Neural crest cell (in vitro differentiated cells): ENCODE measurements at regions not wholly inside any gene's neighbourhood (a gene's known extent, or its start where the extent isn't known, plus 50 kb on each side); places are given as distances from the start of the nearest gene placed in this dataset.

Source experiments
- DNase-seq: peaks from one replicate; pipeline ENCODE4 v3.0.0; 2021; ENCODE audit warnings: low read depth, mixed read lengths, low spot score
- H3K27ac Mint-ChIP-seq: one replicate; pipeline ENCODE4 v1.8.0; 2021; ENCODE audit warnings: mild to moderate bottlenecking, mixed read lengths; ENCODE audit not compliant: unreplicated experiment
- H3K27me3 Mint-ChIP-seq: 2 replicates; pipeline ENCODE4 v1.8.0; 2021; ENCODE audit warnings: low read depth, mild to moderate bottlenecking, mixed read lengths
- H3K36me3 Mint-ChIP-seq: 2 replicates; pipeline ENCODE4 v1.8.0; 2021; ENCODE audit warnings: low read depth, mild to moderate bottlenecking, mixed read lengths
- H3K4me1 Mint-ChIP-seq: 2 replicates; pipeline ENCODE4 v1.8.0; 2021; ENCODE audit warnings: mixed read lengths
- H3K4me3 Mint-ChIP-seq: one replicate; pipeline ENCODE4 v1.8.0; 2021; ENCODE audit warnings: mild to moderate bottlenecking, mixed read lengths
- H3K9me3 Mint-ChIP-seq: 2 replicates; pipeline ENCODE4 v1.8.0; 2021; ENCODE audit warnings: mixed read lengths
- CTCF ChIP-seq: fragments of 200-600 bp; sonication (generic); conservative IDR thresholded peaks from 2 replicates; pipeline ENCODE4 v1.5.0; 2021; ENCODE audit warnings: antibody characterized with exemption, mild to moderate bottlenecking

GRCh38 chr9:126239515-126239914, 87.1 kb upstream of the MVB12B start:
- Mint-ChIP-seq H3K27ac (no peak overlapping the region), H3K4me1 (no peaks in the 10 kb centered on the region), H3K36me3 (no peaks in the 10 kb centered on the region), H3K27me3 (no peaks in the 10 kb centered on the region), H3K9me3 (peaks cover 9% of the 10 kb centered on the region), H3K4me3 (no peak overlapping the region)
- no peak for DNase-seq
- TF ChIP-seq CTCF = no peak

GRCh38 chr9:126240835-126241234, 85.8 kb upstream of the MVB12B start:
- H3K4me3 Mint-ChIP-seq = no peak overlapping the region
- TF ChIP-seq CTCF = no peak
- H3K36me3 Mint-ChIP-seq = peaks cover 7% of the 10 kb centered on the region
- peaks cover 9% of the 10 kb centered on the region for H3K9me3 Mint-ChIP-seq
- H3K27ac Mint-ChIP-seq = no peak overlapping the region
- no peak for DNase-seq
- H3K27me3 Mint-ChIP-seq = peaks cover 2% of the 10 kb centered on the region
- H3K4me1 Mint-ChIP-seq = no peaks in the 10 kb centered on the region

- H3K27ac Mint-ChIP-seq = no peak overlapping the region
- DNase-seq = no peak
- H3K4me1 Mint-ChIP-seq = no peaks in the 10 kb centered on the region
- peaks cover 15% of the 10 kb centered on the region for H3K36me3 Mint-ChIP-seq
- H3K4me3 Mint-ChIP-seq = no peak overlapping the region
- H3K27me3 Mint-ChIP-seq = peaks cover 2% of the 10 kb centered on the region
- peaks cover 3% of the 10 kb centered on the region for H3K9me3 Mint-ChIP-seq
- TF ChIP-seq CTCF = no peak
Observed at GRCh38 chr9:126248680-126249079, 77.9 kb upstream of the MVB12B start.

GRCh38 chr9:126261584-126262356, 64.9 kb upstream of the MVB12B start:
- no peak for TF ChIP-seq CTCF
- DNase-seq = no peak
- Mint-ChIP-seq H3K9me3 (no peaks in the 10 kb centered on the region), H3K27ac (no peak overlapping the region), H3K36me3 (no peaks in the 10 kb centered on the region), H3K27me3 (peaks cover 29% of the 10 kb centered on the region), H3K4me1 (no peaks in the 10 kb centered on the region), H3K4me3 (no peak overlapping the region)

- H3K4me3 Mint-ChIP-seq = no peak overlapping the region
- H3K27ac Mint-ChIP-seq = no peak overlapping the region
- H3K4me1 Mint-ChIP-seq = no peaks in the 10 kb centered on the region
- DNase-seq = no peak
- no peaks in the 10 kb centered on the region for H3K9me3 Mint-ChIP-seq
- TF ChIP-seq CTCF = no peak
- no peaks in the 10 kb centered on the region for H3K36me3 Mint-ChIP-seq
- H3K27me3 Mint-ChIP-seq = peaks cover 29% of the 10 kb centered on the region
Observed at GRCh38 chr9:126262738-126263137, 63.9 kb upstream of the MVB12B start.
